GM20000 (cell line): ENCODE measurements at regions not wholly inside any gene's neighbourhood (a gene's known extent, or its start where the extent isn't known, plus 50 kb on each side); places are given as distances from the start of the nearest gene placed in this dataset.

Experiments
- DNase-seq: peaks from one replicate; pipeline ENCODE4 v3.0.0; 2012; ENCODE audit warnings: low spot score
- TF ChIP-seq, protein P1 (sequence below): IDR thresholded peaks from 2 replicates; pipeline ENCODE4 v1.5.1; 2012; ENCODE audit warnings: mild to moderate bottlenecking, control low read depth; ENCODE audit errors: extremely low read depth, missing control alignments

DNA sequence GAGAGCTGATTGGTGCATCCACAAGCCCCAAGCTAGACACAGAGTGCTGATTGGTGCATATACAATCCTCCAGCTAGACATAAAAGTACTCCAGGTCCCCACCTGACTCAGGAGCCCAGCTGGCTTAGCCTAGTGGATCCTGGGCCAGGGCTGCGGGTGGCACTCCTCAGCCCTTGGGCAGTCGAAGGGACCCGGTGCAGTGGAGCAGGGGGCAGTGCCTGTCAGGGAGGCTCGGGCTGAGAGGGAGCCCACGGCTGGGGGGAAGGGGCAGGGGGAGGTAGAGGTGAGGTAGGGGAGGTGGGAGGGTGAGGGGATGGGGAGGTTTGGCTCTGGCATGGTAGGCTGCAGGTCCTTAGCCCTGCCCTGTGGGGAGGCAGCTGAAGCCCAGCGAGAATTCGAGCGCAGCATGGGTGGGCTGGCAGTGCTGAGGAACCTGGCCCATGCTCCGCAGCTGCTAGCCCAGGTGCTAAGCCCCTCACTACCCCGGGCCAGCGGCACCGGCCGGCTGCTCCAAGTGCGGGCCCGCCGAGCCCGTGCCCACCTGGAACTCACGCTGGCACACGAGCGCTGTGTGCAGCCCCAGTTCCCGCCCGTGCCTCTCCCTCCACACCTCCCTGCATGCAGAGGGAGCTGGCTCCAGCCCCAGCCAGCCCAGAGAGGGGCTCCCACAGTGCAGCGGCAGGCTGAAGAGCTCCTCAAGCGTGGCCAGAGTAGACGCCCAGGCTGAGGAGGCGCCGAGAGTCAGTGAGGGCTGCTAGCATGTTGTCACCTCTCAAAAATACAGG, 742.8 kb downstream of the FAM181B start:
- TF ChIP-seq, protein P1, sequence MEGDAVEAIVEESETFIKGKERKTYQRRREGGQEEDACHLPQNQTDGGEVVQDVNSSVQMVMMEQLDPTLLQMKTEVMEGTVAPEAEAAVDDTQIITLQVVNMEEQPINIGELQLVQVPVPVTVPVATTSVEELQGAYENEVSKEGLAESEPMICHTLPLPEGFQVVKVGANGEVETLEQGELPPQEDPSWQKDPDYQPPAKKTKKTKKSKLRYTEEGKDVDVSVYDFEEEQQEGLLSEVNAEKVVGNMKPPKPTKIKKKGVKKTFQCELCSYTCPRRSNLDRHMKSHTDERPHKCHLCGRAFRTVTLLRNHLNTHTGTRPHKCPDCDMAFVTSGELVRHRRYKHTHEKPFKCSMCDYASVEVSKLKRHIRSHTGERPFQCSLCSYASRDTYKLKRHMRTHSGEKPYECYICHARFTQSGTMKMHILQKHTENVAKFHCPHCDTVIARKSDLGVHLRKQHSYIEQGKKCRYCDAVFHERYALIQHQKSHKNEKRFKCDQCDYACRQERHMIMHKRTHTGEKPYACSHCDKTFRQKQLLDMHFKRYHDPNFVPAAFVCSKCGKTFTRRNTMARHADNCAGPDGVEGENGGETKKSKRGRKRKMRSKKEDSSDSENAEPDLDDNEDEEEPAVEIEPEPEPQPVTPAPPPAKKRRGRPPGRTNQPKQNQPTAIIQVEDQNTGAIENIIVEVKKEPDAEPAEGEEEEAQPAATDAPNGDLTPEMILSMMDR = no peak
- DNase-seq = no peak

DNA sequence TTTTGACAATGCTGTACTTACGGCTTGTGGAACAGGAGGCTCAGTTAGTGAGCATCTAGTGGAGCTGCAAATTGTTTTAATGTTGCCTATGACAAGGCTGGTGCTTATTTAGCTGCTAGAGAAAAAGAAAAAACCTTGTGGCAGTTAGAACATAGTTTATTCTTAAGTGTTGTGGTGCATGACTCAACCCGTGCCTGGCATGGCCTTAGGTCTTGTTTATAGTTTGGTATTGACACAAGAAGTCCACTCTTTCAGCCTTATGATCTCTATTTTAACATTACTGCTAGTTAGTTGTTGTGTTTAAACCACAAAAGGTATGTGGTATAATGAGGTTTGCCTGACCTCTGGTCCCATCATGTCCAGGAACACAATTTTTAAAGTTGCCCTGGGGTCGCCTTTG, 744.6 kb downstream of the FAM181B start:
- DNase-seq = no peak
- TF ChIP-seq, protein P1 = no peak

DNA sequence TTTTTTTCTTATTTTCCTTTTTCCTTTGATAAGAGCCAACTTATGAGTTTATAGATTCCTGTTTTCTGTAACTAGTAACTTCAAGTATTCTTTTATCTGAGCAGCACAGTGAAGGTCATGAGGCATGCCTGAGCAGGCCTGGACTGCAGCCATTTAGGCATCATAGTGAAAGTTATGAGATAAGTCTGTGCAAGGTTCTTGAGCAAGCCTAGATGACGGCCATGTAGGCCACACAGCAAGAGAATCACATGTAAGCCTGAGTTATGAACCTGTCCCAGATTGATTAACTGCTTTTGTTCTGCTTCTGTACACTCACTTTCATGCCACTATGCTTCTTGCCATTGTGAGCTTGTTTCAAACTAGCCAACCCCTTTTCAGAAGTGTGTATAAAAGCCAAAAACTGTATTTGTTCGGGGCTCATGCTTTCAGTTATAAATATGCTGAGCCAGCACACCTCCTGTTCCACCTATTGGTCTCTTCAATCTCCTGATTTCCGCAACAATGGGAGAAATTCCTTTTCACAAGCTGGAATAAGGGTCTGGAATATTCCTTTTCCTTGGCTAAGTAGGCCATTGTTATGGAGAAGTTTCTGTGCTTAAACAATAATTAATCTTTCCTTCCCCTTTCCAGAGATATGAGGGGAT, 745.7 kb downstream of the FAM181B start:
- TF ChIP-seq, protein P1 = no peak
- peak; percentile 26 for DNase-seq

DNA sequence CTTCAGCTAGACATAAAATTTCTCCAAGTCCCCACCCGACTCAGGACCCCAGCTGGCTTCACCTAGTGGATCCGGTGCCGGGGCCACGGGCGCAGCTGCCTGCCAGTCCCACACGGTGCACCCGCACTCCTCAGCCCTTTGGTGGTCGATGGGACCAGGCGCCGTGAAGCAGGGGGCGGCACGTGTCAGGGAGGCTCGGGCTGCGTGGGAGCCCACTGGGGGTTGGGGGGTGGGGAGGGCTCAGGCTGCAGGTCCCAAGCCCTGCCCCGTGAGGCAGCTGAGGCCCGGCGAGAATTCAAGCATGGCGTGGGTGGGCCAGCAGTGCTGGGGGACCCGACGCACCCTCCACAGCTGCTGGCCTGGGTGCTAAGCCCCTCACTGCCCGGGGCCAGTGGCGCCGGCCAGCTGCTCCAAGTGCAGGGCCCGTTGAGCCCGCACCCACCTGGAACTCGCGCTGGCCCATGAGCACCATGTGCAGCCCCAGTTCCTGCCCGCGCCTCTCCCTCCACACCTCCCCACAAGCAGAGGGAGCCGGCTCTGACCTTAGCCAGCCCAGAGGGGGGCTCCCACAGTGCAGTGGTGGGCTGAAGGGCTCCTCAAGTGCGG, 747.0 kb downstream of the FAM181B start:
- no peak for DNase-seq
- TF ChIP-seq, protein P1 = no peak

DNA sequence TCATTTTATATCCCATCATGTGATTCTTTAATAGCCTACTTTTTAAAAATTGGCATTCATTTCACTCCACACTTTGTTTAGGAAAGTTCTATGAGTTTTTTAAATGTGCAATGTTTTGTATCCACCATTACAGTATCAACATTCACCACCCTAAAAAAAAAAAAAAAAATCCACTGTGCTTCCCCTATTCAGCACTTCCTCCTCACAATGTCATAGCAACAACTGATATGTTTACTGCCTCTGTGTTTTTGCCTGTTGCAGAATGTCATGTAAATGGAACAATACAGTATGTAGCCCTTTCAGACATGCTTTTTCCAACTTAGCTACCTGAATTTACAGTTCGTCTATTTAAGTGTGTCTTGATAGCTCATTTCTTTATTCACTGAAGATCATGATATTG, 754.2 kb downstream of the FAM181B start:
- DNase-seq = no peak
- TF ChIP-seq, protein P1 = no peak

DNA sequence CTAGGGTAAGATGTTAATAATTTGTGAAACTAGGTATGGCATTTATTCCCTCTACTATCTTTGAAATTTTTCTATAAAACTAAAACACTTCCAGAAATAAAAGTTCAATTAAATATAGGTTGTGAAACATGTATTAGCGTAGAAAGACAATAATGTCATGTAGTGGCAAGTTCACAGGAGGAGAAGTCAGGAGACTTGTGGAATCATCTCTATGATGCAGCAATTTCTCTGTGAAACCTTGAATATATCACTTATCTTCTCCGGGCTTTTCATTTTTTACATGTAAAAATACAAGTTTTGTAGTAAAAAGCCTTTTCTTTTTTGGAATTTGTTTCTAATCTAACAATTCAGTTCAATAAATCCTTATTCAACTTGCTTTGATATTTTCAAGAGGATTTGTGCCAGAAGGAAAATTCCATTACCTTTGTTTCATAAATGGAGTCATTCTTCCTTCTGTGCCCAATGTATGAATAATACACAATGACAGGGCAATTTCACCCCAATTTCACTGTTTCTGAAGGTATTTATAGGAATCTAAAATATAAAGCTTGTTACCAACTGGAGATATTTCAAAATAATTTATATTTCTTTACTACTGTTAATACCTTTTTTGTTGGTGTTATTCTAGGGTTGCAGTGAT, 758.3 kb downstream of the FAM181B start:
- TF ChIP-seq, protein P1 = no peak
- no peak for DNase-seq

DNA sequence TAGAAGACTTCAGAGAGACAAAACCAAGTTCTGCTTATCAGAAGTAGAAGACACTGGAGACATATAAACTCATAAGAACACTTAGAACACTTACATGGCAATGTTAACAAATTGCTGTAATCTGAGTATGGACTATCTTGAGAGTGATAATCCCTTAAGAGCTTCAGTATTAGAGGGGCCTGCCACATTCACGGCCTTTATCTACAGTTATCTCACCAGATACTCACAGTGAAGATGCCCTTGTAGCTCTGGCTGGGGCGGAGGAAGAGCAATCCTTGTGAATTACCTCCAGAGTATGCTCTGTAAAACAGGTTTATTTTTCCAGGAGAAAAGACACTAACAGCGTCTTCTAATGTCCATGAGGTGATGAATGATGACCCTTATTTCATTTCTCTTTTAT, 762.8 kb downstream of the FAM181B start:
- DNase-seq = no peak
- TF ChIP-seq, protein P1 = no peak
